ENCODE measurements at regions not wholly inside any gene's neighbourhood (a gene's known extent, or its start where the extent isn't known, plus 50 kb on each side); places are given as distances from the start of the nearest gene placed in this dataset.

DNA sequence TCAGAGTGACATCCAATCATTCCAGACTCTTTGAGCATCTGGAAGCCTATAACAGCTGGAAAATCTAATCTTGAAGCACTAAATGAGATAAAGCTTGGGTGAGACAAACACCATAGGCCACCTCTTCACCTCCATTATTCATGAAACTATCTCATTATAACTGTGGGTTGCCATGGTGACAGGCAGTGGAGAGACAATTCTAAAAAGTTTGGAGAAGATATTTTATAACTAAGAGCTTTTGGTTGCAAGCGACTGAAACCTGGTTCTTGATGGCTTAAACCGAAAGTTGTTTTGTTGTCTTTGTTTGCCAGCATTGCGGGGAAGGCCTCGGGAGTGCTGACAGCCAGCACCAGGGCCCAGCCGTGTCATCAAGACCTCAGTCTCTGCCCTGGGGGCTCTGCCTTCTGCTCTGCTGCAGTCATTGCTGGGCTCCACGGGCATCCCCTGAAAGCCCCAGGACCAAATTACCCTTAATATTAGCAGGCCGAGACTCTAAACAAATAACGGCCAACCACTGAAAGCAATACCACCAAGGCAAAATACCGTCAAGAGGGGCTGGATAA lies 353.6 kb upstream of the SFSWAP start:
- TF ChIP-seq CTCF (conservative IDR thresholded peaks at IDR 0.05; ENCODE audit: low read depth, low read length) = no peak
- TF ChIP-seq EZH2 (IDR thresholded peaks at IDR 0.05; ENCODE audit: borderline replicate concordance, low read depth, low read length, poor library complexity, severe bottlenecking) = no peak
